Activated CD4-positive, alpha-beta T cell treated with anti-CD3 and anti-CD28 coated beads, Interleukin-10, Interleukin-2, amounts not matched to agents 100 ng/mL and 50 ng/mL, durations not matched to agents 16 hours and 8 hours (primary cell): ENCODE measurements at regions not wholly inside any gene's neighbourhood (a gene's known extent, or its start where the extent isn't known, plus 50 kb on each side); places are given as distances from the start of the nearest gene placed in this dataset.
A peak's percentile ranks its signal among the peaks of the same experiment; 100 is the strongest.
"Not testable (repeated sequence)": the region's sequence is repeated elsewhere in the genome, so short reads cannot be mapped to it uniquely, and the experiment has no call there.

Experiments used
- DNase-seq: peaks from one replicate; pipeline ENCODE4 v3.0.0-alpha.2; 2020

DNA sequence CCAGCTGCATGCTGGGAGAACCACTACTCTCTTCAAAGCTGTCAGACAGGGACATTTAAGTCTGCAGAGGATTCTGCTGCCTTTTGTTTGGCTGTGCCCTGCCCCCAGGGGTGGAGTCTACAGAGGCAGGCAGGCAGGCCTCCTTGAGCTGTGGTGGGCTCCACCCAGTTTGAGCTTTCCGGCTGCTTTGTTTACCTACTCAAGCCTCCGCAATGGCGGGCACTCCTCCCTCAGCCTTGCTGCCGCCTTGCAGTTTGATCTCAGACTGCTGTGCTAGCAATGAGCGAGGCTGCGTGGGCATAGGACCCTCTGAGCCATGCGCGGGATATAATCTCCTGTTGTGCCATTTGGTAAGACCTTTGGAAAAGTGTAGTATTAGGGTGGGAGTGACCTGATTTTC, 581.1 kb upstream of the LCORL start:
- DNase-seq, result not testable (repeated sequence)

DNA sequence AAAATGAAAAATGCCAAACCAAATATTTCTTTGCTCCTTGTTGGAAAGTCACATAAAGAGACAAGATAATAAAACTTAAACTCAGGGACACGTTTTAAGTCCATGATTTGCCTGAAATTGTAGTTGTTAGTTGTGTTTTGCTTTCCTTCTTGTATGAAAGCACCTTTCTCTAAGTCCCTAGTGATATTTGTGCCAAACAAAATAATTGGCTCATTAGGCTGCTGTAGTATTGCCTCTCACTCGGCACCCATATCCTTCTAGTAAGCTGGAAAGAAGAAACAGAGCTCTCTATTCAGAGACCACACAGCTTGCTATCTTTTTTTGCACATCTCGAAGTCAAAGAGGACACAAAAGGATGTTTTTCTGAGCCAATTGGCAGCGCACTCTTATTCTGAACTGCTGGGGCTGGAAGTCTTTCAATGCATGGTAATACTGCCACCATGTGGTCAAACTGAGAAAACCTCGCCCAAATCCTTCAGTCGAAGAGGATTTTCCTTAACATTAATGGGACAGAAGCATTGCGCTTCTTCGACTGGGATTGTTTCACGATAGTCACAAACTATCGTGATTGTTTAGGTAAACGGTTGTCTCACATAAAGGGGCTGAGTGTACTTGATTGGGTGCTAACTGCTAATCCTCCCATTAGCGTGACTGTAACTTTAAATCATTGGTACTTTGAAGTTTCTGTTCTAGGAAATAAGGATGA, 571.9 kb upstream of the LCORL start:
- DNase-seq, result peak; percentile 56

DNA sequence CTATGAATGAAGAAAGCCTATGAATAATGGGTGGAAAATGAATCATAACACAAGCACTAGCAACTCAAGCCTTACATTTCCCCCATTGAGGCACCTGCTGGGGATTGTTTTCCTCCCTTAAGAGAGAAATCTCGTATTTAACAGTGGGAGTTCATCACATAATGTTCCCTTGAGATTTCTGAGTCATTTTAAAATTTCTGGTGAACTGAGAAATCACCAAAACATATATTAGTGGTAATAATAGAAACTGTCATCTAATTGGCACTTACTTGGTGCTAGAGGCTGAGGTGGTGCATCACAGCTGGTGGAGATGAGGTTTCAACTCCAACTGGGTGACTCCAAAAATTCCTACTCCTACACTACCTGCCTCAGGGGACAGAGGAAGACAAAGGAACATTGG, 561.3 kb upstream of the LCORL start:
- no peak for DNase-seq

DNA sequence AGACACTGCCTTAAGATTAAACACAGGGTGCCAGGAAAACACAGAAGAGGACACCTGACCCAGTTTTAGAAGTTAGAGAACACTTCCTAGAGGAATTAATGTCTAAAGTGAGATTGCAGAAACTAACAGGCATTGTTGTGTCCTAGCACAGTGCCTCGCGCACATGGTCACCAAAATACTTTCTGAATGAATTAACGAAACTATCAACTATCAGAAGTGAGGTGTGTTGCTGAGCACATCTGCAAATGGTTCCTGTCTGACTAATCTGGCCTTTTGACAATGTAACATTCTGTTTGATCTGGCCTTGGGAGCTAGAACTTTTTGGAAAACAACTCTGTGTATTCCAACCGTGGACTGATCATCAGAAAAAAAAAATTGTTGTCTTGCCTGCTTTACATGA, 556.8 kb upstream of the LCORL start:
- DNase-seq, result no peak

DNA sequence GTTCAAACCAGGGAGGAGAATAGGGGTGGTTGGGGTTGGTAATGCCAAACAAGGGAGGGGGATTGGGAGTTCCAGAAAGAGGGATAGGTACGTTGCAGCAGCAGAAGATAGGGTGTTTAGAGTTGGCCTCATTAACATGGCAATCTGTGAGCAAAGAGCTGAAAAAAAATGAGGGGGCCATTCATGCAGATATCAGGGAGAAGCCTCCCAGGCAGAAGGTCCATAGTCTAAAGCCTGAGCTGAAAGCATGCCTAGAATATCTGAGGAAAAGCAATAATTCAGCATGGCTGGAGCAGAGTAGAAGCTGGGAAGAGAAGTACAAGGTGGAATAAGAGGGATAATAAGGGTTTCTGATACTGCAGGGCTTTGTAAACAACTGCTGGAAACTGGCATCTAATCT, 550.9 kb upstream of the LCORL start:
- no peak for DNase-seq

DNA sequence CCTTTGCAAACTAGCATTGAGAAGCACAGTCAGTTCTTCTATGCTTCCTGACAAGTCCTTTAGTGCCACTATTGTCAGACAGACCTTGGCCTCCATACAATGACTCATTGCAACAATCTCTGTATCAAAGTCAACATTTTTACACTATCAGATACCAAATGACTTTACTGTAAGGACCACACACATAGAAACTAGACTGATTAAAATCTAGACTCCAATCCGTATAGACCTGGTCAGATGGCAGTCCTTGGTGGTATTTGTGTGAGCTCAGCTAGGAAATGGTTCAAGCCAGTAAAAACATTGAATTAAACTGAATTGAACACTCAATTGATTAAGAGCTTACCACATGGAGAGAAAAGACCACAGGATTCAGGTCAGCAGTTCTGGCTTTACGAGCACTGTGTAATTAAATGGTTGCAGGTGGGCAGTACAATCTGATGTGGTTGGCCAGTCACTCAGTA, 549.8 kb upstream of the LCORL start:
- peak; percentile 14 for DNase-seq

DNA sequence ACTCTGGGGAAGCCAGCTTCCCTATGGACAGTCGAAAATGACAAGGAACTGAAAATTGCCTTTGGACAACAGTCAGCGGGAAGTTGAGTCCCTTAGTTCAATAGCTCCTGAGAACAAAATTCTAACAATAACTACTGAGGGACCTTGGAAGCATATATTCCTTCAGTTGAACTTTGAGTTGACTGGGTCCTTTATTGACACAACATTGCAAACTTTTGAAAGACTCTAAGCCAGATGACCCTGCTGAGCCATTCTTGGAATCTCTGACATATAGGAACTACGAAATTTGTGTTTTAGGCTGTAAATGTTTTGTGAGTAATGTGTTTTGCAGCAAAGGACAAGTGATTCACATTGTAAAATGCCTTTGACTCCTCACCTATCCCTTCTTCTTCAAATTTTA, 548.8 kb upstream of the LCORL start:
- no peak for DNase-seq

DNA sequence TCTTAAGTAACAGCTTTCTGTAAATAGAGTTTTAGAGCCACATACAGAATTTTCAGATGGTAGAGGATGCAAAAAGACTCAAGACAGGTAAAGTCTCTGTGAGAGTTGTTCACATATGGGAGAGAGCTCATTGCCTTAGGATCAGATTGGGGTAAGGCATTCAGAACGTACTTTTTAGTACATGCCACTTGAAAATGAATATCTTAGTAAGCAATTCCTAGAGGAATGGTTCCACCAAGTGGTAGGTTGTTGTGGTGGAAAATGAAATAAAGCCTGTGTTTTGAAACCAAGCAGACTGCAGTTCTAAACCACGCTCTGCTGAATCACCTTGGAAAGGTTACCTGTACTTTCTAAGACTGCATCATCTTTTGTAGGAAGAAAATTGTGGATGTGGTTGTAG, 547.0 kb upstream of the LCORL start:
- DNase-seq, result no peak

DNA sequence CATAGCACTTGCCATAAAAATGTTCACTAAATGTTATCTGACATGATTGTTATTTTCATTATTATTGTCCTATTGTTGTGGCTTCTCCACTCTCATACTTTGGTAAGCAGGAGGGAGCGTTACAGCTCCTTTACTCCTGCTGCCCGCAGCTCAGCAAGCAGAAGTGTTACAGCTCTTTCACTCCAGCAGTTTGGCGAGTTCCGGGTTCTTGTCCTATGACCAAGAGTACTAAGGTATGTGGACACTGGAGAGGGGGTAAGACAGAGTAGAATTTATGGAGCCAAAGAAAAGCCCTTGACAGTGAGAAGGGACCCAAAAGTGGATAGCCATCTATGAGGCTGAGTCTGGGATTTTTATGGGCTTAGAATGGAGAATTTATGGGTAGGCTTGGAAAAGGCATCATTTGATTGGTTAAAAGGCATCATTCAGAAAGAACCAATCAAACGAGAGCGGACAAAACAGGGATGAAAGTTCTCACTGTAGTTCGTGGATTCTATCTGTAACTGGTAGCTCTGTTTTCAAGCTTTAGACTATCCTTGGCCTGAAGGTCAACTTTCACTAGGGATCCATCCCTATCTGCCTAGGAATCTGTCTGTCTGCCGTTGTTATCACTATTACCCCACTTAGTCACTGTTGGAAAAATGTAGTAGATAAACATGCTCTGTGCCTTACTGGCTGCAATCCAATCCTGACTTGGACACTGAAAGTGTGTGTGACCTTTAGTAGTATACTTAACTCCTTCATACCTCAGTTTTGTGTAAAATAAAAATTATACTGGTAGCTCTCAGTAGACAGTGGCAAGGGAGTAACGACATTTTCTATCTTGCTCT, 545.6 kb upstream of the LCORL start:
- no peak for DNase-seq

DNA sequence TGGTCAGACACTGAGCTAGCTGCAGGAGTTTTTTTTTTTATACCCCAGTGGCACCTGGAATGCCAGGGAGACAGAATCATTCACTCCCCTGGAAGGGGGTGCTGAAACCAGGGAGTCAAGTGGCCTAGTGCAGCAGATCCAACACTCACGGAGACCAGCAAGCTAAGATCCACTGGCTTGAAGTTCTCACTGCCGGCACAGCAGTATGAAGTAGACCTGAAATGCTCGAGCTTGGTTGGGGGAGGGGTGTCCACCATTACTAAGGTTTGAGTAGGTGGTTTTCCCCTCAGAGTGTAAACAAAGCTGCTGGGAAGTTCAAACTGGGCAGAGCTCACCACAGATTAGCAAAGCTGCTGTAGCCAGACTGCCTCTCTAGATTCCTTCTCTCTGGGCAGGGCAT, 537.9 kb upstream of the LCORL start:
- DNase-seq, result no peak

DNA sequence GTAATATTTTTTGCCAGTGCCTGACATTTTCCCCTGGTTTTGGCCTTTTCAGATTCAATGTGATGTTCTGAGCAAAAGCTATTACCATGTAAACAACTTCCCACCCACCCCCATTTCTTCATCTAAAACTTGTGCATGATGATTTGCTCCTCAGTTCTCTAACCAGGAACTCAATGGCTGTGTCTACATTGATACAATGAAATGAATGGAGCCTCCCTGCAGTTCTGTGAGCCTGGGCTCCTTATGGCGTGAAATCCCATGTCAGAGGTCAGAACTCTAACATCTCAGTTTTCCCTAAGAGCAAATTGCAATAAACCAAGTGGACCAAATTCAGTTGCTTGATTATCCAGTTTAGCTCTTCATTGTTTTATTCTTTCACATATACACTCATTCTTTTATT, 534.8 kb upstream of the LCORL start:
- DNase-seq, result no peak

DNA sequence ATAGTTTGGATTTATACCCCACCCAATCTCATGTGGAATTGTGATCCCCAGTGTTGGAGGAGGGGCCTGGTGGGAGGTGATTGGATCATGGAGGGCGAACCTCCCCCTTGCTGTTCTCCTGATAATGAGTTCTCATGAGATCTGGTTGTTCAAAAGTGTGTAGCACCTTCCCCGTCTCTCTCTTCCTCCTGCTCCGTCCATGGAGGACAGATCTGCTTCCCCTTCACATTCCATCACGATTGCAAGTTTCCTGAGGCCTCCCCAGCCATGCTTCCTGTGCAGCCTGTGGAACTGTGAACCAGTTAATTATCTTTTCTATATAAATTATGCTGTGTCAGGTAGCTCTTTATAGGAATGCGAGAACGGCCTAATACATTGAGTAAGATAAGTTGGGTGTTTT, 518.8 kb upstream of the LCORL start:
- no peak for DNase-seq

DNA sequence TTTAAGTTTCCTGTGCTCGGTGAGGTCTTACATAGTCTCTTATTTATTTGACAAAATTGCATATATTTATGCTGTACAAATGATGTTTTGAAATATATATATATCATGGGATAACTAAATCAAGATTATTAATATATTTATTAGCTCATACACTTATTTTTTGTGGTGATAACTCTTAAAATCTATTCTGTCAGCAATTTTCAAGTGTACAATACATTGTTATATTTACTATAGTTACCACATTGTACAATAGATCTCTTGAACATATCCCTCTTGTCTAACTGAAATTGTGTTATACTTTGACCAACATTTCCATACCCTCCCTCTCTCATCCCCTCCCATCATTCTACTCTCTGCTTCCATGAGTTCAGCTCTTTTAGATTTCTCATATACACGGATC, 516.6 kb upstream of the LCORL start:
- DNase-seq, result no peak

DNA sequence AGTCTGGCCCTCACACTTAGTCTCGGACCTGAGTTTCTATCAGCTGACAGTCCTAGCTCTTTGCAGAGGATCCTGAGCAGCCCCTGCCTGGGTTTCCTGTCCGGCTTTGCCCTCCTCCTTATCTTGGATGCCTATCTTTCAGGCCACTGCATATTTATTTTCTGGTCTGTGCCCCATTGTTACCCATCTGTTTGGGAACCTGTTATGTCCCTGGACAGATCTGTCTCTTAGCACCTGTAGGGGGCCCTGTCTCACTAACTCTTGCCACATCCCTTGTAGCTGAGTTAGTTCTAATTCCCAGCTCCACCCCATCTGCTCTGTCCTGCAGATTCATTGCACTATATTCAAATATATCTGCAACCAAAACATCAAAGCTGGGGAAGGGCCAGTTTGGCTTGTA, 514.9 kb upstream of the LCORL start:
- no peak for DNase-seq

DNA sequence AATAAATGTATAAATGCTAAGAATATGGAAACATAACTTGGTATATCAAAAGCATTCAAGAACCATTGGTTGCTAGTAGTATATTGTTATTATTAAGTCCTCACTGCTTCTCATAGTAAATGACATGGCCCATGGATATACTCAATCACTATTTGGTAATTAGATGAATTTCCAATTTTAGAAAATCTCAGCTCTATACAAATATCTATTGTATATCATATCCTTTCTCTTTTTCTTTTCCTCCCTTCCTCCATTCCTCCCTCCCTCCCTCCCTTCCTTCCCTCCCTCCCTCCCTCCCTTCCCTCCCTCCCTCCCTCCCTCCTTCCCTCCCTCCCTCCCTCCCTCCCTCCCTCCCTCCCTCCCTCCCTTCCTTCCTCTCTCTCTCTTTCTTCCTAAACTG, 514.4 kb upstream of the LCORL start:
- no peak for DNase-seq

DNA sequence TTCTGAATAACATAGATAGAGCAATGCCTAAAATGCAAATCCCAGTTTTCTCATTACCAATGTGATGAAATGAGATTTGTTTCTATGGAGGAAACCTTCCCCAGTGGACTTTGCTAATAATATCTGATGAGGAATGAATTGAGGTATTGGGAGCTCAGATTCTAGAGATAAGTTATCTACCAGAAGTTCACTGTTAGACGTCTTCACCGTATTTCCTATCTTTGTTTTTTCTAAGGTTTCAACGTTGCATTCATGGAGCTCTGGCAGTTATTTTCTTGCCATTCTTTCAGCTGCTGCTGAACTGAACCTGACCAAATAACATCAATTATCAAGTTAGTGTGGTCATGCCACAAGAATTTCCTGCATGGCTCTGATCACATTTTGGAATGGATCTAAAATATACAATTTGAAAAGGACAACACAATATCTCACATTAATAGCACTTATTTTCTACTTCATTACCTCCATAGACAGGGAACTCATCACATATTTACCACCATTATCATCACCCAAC, 511.8 kb upstream of the LCORL start:
- no peak for DNase-seq

DNA sequence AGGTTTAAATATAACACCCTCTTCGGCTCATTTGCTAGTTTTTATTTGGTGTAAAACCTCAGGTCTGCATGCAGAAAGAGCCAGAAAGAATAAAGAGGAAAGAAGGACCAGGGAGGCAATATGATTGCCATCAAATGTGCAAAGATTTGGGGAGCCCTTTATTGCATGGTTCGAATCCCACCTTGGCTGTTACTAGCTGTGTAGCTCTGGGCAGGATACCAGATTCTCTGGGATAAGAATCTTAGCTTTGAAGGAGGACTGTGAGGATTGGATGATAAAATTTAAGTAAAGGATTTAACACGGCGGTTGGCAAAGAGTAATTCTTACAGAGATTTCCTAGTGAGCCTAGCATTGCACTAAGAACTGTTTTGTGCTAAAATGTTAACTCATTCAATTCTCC, 510.2 kb upstream of the LCORL start:
- DNase-seq, result no peak

DNA sequence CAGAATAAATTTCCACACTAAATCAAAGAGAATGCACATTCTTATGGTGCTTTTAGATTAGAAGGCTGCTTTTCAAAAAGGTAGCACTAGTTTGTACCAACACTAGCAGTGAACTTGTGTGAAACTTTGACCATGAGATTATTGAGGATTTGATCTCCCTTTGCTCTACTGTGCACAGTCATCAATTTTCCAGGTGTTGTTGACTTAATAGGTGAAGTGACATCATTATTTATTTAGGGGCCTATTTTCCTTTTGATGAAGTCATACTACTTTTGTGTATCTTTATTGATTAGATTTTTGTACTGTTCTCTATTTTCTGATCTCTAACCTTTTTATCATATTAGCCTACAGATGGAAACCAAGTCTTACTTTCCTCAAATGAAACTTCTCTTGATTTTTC, 507.9 kb upstream of the LCORL start:
- DNase-seq, result no peak

DNA sequence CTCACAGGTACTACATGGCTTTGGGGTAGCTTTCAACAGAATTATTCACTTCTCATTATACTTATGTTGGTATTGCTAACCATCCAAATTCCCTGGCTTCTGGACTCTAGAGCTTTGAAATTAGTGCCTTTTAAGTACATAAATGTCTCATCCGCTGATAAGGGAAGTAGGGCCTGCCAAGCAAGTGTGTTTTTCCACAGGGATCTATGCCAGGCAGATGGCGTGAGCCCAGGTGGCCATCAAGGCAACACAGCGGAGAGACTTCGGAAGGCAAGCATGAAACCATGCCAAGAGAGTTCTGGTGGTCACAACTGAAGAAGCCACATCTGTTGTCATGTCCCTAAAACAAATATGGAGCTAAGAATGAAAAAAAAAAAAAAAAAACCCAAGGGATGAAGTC, 503.1 kb upstream of the LCORL start:
- DNase-seq, result no peak

DNA sequence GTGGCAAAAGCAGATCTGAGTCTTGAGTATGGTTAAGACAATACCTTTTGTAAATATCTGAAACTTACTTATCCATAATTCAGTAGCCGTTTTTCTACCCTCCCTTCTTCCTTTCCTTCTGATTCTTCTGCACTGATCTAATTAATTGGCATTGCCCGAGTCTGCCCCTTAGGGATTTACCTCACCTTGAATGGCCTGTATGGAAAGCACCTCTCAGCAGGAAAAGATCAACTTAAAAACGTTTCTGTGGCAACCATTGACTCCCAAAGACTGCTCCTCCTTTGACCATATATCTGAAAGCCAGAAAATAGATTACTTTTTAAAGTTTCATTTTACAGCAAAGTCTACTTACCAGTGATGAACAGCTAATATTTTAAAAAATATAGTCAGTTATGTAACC, 496.5 kb upstream of the LCORL start:
- no peak for DNase-seq

DNA sequence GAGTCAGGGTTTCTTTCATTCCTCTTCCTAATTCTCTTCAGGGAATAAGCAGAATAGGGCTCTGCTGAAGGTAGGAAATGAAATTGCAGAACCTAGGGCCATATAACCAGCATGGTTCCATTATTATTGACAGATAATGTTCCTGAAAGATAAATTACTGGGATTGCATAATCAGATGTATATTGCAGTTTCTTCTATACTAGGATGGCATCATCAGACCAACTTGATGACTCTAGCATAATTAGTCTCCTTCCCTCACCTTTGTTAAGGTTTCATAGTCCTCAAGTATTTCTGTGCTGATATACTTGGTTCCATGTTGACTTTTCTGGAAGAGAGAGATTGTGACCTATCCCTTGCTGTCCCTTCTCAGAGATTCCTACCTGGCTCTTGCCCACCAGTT, 492.3 kb upstream of the LCORL start:
- no peak for DNase-seq

DNA sequence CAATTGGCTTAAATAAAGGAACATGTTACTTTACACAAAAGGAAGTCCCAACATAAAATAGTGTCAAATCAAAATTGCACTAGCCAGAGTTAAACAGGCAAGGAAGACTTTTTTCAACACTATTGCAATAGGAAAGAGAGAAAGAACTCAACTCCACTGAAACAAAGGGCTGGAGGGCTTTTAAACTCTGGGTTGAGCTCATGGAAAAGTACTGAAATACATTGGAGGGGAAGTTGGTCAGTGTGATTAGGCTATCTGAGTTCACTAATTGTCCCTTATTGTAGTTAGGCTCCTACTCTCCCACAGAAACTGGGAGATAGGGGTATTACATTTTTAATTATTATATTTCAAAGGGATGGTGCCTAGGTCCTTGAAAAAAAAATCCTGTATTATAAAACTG, 491.2 kb upstream of the LCORL start:
- DNase-seq, result no peak

DNA sequence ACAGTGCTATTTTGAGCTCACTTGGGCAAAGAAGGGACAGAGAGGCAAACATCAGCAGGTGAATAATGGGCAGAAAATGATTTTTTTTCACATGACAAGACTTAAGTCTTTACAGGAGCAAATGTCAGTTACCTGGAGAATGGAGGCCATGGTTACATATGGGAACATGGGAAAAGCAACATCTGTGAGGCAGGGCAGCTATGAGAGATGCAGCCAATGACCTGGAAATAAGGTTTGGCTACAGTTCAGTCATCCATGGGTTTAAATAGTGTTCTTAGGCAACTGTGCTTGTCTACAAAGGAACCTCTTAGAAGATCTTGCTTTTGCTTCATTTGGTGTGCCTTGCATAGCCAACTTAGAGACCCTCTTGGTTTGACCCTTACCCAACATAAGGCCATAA, 490.2 kb upstream of the LCORL start:
- DNase-seq, result no peak

DNA sequence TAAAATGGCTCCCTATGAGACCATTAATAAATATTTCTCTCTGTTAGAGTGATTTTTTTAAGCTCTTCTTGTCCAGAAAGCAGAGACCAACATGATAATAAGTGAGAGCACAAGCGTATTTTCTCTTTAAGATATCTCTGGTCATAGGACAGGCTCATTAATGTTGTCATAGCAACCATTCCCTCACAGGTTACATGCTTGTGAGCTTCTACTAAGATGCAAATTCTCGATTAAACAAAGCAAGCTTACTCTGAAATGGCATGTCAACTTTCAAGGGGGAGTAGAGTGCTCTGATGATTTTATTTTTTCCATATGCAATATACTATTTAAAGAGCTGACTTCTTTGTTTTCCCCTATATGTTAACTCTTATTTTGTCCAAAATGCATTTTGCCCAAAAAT, 487.2 kb upstream of the LCORL start:
- no peak for DNase-seq

DNA sequence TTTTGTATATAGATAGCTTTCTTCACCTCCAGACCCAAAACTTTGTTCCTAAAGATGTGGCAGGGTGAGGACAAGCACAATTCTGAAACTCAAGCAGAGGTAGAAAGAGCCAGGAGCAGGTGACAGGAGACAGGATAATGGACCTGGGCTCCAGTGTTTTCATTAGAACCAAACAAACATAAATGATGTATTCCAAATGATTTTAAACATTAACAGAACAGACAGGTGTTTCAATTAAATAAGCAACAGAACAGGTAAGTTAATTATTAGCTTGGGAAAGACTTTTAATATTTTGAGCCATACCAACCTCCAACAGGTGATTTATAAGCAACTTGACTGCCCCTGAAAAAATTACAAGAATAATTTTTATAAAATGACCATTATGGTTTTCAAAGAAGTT, 459.4 kb upstream of the LCORL start:
- no peak for DNase-seq
